Activated naive CD8-positive, alpha-beta T cell treated with anti-CD3 and anti-CD28 coated beads, Interleukin-2, amount 50 U/mL, for 24 hours (primary cell): ENCODE measurements at regions not wholly inside any gene's neighbourhood (a gene's known extent, or its start where the extent isn't known, plus 50 kb on each side); places are given as distances from the start of the nearest gene placed in this dataset.

Experiments used
- ATAC-seq: fragments of 150-1000 bp; cut with Tn5 transposase; one replicate; pipeline ENCODE4 v1.10.0; 2021
- DNase-seq: peaks from one replicate; pipeline ENCODE4 v3.0.0; 2021
- H3K27ac Mint-ChIP-seq: one replicate; pipeline ENCODE4 v1.8.0; 2021; ENCODE audit warnings: mild to moderate bottlenecking, mixed read lengths
- H3K27me3 Mint-ChIP-seq: one replicate; pipeline ENCODE4 v1.8.0; 2021; ENCODE audit warnings: mixed read lengths
- H3K36me3 Mint-ChIP-seq: one replicate; pipeline ENCODE4 v1.8.0; 2021; ENCODE audit warnings: low read depth, mixed read lengths
- H3K4me1 Mint-ChIP-seq: one replicate; pipeline ENCODE4 v1.8.0; 2021; ENCODE audit warnings: mixed read lengths
- H3K4me3 Mint-ChIP-seq: one replicate; pipeline ENCODE4 v1.8.0; 2021; ENCODE audit warnings: mild to moderate bottlenecking, moderate library complexity, mixed read lengths
- H3K9me3 Mint-ChIP-seq: one replicate; pipeline ENCODE4 v1.8.0; 2021; ENCODE audit warnings: mixed read lengths

GRCh38 chr2:161547130-161547529 lies 77.1 kb upstream of the SLC4A10 start:
- H3K27ac Mint-ChIP-seq: no peak overlapping the region
- no peaks in the 10 kb centered on the region for H3K9me3 Mint-ChIP-seq
- H3K4me1 Mint-ChIP-seq: no peaks in the 10 kb centered on the region
- no peak overlapping the region for H3K4me3 Mint-ChIP-seq
- ATAC-seq: no peak
- no peak for DNase-seq
- H3K27me3 Mint-ChIP-seq: peaks cover 9% of the 10 kb centered on the region
- H3K36me3 Mint-ChIP-seq: no peaks in the 10 kb centered on the region

- H3K4me1 Mint-ChIP-seq: no peaks in the 10 kb centered on the region
- no peak for DNase-seq
- H3K27ac Mint-ChIP-seq: no peak overlapping the region
- no peak for ATAC-seq
- no peak overlapping the region for H3K4me3 Mint-ChIP-seq
- H3K36me3 Mint-ChIP-seq: no peaks in the 10 kb centered on the region
- peaks cover 12% of the 10 kb centered on the region for H3K27me3 Mint-ChIP-seq
- H3K9me3 Mint-ChIP-seq: no peaks in the 10 kb centered on the region
Observed at GRCh38 chr2:161552015-161552414, 72.2 kb upstream of the SLC4A10 start.

GRCh38 chr2:161555826-161556225 lies 68.4 kb upstream of the SLC4A10 start:
- Mint-ChIP-seq H3K9me3 (no peaks in the 10 kb centered on the region), H3K4me1 (no peaks in the 10 kb centered on the region), H3K4me3 (no peak overlapping the region), H3K36me3 (no peaks in the 10 kb centered on the region), H3K27ac (no peak overlapping the region), H3K27me3 (peaks cover 10% of the 10 kb centered on the region)
- ATAC-seq (no peak), DNase-seq (no peak)

- DNase-seq (no peak), ATAC-seq (no peak)
- Mint-ChIP-seq H3K4me1 (no peaks in the 10 kb centered on the region), H3K4me3 (no peak overlapping the region), H3K36me3 (no peaks in the 10 kb centered on the region), H3K9me3 (no peaks in the 10 kb centered on the region), H3K27ac (no peak overlapping the region), H3K27me3 (peaks cover 10% of the 10 kb centered on the region)
Observed at GRCh38 chr2:161556440-161556839, 67.8 kb upstream of the SLC4A10 start.

- peaks cover 7% of the 10 kb centered on the region for H3K9me3 Mint-ChIP-seq
- ATAC-seq (no peak), DNase-seq (no peak)
- H3K4me1 Mint-ChIP-seq: no peaks in the 10 kb centered on the region
- no peak overlapping the region for H3K4me3 Mint-ChIP-seq
- no peak overlapping the region for H3K27ac Mint-ChIP-seq
- no peaks in the 10 kb centered on the region for H3K36me3 Mint-ChIP-seq
- peaks cover 2% of the 10 kb centered on the region for H3K27me3 Mint-ChIP-seq
Observed at GRCh38 chr2:161557538-161557937, 66.7 kb upstream of the SLC4A10 start.

- Mint-ChIP-seq H3K27ac (no peak overlapping the region), H3K36me3 (peaks cover 7% of the 10 kb centered on the region), H3K27me3 (peaks cover 11% of the 10 kb centered on the region), H3K4me3 (no peak overlapping the region), H3K4me1 (peaks cover 10% of the 10 kb centered on the region), H3K9me3 (peaks cover 27% of the 10 kb centered on the region)
- ATAC-seq (no peak), DNase-seq (no peak)
Observed at GRCh38 chr2:161564906-161565305, 59.3 kb upstream of the SLC4A10 start.

GRCh38 chr2:161569401-161569800 lies 54.8 kb upstream of the SLC4A10 start:
- peak; percentile 30 for ATAC-seq
- no peaks in the 10 kb centered on the region for H3K36me3 Mint-ChIP-seq
- no peak for DNase-seq
- peaks cover 5% of the 10 kb centered on the region for H3K27me3 Mint-ChIP-seq
- peak overlapping the region; percentile 52 for H3K27ac Mint-ChIP-seq
- H3K9me3 Mint-ChIP-seq: peaks cover 11% of the 10 kb centered on the region
- peaks cover 24% of the 10 kb centered on the region for H3K4me1 Mint-ChIP-seq
- no peak overlapping the region for H3K4me3 Mint-ChIP-seq

GRCh38 chr2:161570424-161571050 lies 53.7 kb upstream of the SLC4A10 start:
- no peak for DNase-seq
- Mint-ChIP-seq H3K9me3 (peaks cover 3% of the 10 kb centered on the region), H3K27ac (no peak overlapping the region), H3K4me1 (peaks cover 24% of the 10 kb centered on the region), H3K27me3 (peaks cover 3% of the 10 kb centered on the region), H3K36me3 (no peaks in the 10 kb centered on the region), H3K4me3 (no peak overlapping the region)
- ATAC-seq: peak; percentile 57

GRCh38 chr2:161571051-161571429 lies 53.2 kb upstream of the SLC4A10 start:
- Mint-ChIP-seq H3K27me3 (peaks cover 3% of the 10 kb centered on the region), H3K36me3 (no peaks in the 10 kb centered on the region), H3K4me1 (peaks cover 24% of the 10 kb centered on the region), H3K9me3 (no peaks in the 10 kb centered on the region), H3K4me3 (no peak overlapping the region), H3K27ac (no peak overlapping the region)
- DNase-seq (no peak), ATAC-seq (peak; percentile 64)
